ENCODE measurements at regions not wholly inside any gene's neighbourhood (a gene's known extent, or its start where the extent isn't known, plus 50 kb on each side); places are given as distances from the start of the nearest gene placed in this dataset.

DNA sequence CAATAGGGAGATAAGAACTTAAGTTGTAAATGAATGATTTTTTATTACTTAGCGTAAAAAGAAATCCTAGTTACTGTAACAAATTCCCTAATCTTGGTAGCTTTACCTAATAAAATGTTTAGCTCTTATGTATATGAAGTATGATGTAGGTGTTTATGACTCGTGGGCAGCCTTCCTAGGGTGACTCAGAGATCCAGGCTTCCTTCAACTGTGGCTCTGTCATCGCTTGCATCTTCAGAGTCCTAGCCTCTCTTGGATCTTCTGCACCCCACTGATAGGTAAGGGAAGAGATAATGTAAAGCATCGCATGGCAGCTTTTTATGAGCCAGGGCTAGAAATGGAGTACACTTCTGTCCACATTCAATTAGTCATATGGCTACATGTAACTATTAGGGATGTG lies 165.6 kb upstream of the GLRA2 start:
- no peak overlapping the region for H3K27ac Mint-ChIP-seq
- H3K27me3 Mint-ChIP-seq, result no peaks in the 10 kb centered on the region
- DNase-seq (ENCODE audit: low spot score, unreplicated experiment), result no peak
- no peaks in the 10 kb centered on the region for H3K4me1 Mint-ChIP-seq (ENCODE audit: low read depth)
- H3K36me3 Mint-ChIP-seq (ENCODE audit: insufficient read depth), result peaks cover 3% of the 10 kb centered on the region
- TF ChIP-seq, protein P1, sequence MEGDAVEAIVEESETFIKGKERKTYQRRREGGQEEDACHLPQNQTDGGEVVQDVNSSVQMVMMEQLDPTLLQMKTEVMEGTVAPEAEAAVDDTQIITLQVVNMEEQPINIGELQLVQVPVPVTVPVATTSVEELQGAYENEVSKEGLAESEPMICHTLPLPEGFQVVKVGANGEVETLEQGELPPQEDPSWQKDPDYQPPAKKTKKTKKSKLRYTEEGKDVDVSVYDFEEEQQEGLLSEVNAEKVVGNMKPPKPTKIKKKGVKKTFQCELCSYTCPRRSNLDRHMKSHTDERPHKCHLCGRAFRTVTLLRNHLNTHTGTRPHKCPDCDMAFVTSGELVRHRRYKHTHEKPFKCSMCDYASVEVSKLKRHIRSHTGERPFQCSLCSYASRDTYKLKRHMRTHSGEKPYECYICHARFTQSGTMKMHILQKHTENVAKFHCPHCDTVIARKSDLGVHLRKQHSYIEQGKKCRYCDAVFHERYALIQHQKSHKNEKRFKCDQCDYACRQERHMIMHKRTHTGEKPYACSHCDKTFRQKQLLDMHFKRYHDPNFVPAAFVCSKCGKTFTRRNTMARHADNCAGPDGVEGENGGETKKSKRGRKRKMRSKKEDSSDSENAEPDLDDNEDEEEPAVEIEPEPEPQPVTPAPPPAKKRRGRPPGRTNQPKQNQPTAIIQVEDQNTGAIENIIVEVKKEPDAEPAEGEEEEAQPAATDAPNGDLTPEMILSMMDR (IDR thresholded peaks at IDR 0.05; ENCODE audit: unreplicated experiment), result no peak
- H3K9me3 Mint-ChIP-seq (ENCODE audit: low read depth), result peaks cover 23% of the 10 kb centered on the region
- no peak overlapping the region for H3K4me3 Mint-ChIP-seq (ENCODE audit: low read depth)

DNA sequence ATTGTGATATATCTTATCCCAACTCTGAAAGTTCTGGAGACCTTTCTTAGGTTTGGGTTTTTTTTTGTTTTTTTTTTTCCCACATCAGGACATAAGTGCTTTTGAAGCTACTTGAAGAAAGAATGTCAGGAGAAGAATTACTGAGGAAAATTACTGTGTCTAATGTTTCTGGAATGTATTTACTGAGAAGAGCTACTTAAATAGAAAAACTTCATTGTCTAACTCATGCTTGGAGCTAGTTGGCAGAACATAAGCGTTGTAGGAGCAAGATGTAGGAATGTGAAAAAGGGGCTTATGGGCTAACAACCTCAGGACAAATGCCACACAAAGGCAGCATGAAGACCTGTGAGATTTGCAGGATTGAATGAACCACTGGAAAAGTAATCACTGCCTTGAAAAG lies 166.6 kb upstream of the GLRA2 start:
- Mint-ChIP-seq H3K27ac (no peak overlapping the region), H3K36me3 (ENCODE audit: insufficient read depth) (peaks cover 3% of the 10 kb centered on the region), H3K4me1 (ENCODE audit: low read depth) (no peaks in the 10 kb centered on the region), H3K27me3 (no peaks in the 10 kb centered on the region), H3K4me3 (ENCODE audit: low read depth) (no peak overlapping the region), H3K9me3 (ENCODE audit: low read depth) (peaks cover 25% of the 10 kb centered on the region)
- no peak for DNase-seq (ENCODE audit: low spot score, unreplicated experiment)
- TF ChIP-seq, protein P1 (IDR thresholded peaks at IDR 0.05; ENCODE audit: unreplicated experiment), result no peak

DNA sequence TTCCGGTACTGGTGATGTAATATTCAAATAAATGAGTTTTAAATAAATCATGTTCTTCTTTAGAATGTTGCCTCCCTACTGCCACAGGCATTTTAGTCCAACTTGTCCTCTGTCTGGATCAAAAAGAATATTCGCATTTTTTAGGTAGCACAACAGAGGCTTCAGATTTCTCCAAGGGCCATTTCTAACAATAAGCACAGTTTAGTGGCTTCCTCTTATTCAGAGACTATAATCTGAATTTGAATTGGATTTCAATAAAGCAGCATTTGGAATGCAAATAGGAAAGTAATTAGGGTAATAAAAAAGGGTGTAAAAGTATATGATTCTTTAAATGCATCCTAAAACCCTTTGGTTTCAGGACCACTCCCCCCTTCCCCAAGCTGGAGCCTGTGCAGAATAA lies 167.9 kb upstream of the GLRA2 start:
- Mint-ChIP-seq H3K36me3 (ENCODE audit: insufficient read depth) (peaks cover 3% of the 10 kb centered on the region), H3K9me3 (ENCODE audit: low read depth) (peaks cover 26% of the 10 kb centered on the region), H3K27me3 (no peaks in the 10 kb centered on the region), H3K4me1 (ENCODE audit: low read depth) (no peaks in the 10 kb centered on the region), H3K27ac (no peak overlapping the region), H3K4me3 (ENCODE audit: low read depth) (no peak overlapping the region)
- TF ChIP-seq, protein P1 (IDR thresholded peaks at IDR 0.05; ENCODE audit: unreplicated experiment), result no peak
- DNase-seq (ENCODE audit: low spot score, unreplicated experiment), result no peak

DNA sequence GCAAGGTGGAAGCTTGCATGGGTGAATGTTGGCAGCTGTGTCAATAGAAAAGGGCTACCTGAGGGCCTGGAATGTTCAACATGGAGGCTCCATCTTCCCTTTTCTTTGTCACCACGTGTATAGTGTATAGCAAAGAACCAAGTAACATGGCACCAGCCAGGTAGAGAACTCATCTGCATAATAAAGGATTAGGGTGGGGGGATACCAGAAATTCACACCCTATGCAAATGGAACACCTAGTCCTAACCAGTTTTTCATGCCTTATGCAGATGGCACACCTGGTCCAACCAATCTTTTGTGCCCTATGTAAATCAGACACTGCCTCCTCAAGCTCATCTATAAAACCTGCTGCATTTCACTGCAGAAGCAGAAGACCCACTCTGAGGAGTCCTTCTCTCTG lies 169.6 kb upstream of the GLRA2 start:
- Mint-ChIP-seq H3K4me3 (ENCODE audit: low read depth) (no peak overlapping the region), H3K9me3 (ENCODE audit: low read depth) (peaks cover 23% of the 10 kb centered on the region), H3K36me3 (ENCODE audit: insufficient read depth) (peaks cover 3% of the 10 kb centered on the region), H3K27me3 (no peaks in the 10 kb centered on the region), H3K27ac (no peak overlapping the region), H3K4me1 (ENCODE audit: low read depth) (no peaks in the 10 kb centered on the region)
- DNase-seq (ENCODE audit: low spot score, unreplicated experiment), result no peak
- TF ChIP-seq, protein P1 (IDR thresholded peaks at IDR 0.05; ENCODE audit: unreplicated experiment), result no peak

DNA sequence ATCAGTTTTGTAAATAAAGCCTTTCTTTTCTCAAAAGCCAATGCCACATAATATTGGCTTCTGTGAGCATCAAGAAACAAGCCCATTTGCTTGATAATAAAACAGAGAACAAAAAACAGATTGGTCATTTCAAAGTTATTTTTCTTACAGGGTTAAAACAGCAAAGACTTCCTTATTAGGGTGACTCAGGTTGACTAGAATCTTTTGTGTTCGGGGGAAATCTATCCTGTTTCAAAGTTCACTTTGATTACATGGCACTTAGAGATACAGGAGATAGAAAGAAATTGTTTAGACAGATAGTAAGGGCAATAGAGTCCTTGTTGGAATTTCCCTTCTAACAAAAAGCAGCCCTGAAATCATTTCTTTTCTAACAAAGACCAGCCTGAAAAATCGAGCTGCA lies 170.0 kb upstream of the GLRA2 start:
- TF ChIP-seq, protein P1 (IDR thresholded peaks at IDR 0.05; ENCODE audit: unreplicated experiment), result no peak
- Mint-ChIP-seq H3K4me3 (ENCODE audit: low read depth) (no peak overlapping the region), H3K27me3 (no peaks in the 10 kb centered on the region), H3K9me3 (ENCODE audit: low read depth) (peaks cover 25% of the 10 kb centered on the region), H3K27ac (peak overlapping the region; percentile 78), H3K4me1 (ENCODE audit: low read depth) (no peaks in the 10 kb centered on the region), H3K36me3 (ENCODE audit: insufficient read depth) (peaks cover 3% of the 10 kb centered on the region)
- DNase-seq (ENCODE audit: low spot score, unreplicated experiment), result no peak
